ENCODE measurements at regions not wholly inside any gene's neighbourhood (a gene's known extent, or its start where the extent isn't known, plus 50 kb on each side); places are given as distances from the start of the nearest gene placed in this dataset.
"Not testable (repeated sequence)": the region's sequence is repeated elsewhere in the genome, so short reads cannot be mapped to it uniquely, and the experiment has no call there.

- DNase-seq, result no peak
Measured at GRCh38 chr2:194917519-194917918, 739.5 kb upstream of the SLC39A10 start.

GRCh38 chr2:194915485-194915884, 741.5 kb upstream of the SLC39A10 start:
- no peak for DNase-seq

GRCh38 chr2:194907569-194907968, 749.5 kb upstream of the SLC39A10 start:
- no peak for DNase-seq

GRCh38 chr2:194896871-194897270, 760.2 kb upstream of the SLC39A10 start:
- DNase-seq, result no peak

GRCh38 chr2:194883711-194884110, 773.3 kb upstream of the SLC39A10 start:
- no peak for DNase-seq

- DNase-seq, result no peak
Measured at GRCh38 chr2:194870974-194871535, 786.0 kb upstream of the SLC39A10 start.

- DNase-seq, result peak; percentile 42 to 67
Measured at GRCh38 chr2:194867328-194867727, 789.7 kb upstream of the SLC39A10 start.

GRCh38 chr2:194854941-194855340, 802.1 kb upstream of the SLC39A10 start:
- no peak for DNase-seq

GRCh38 chr2:194842871-194843270, 814.2 kb upstream of the SLC39A10 start:
- DNase-seq, result no peak

GRCh38 chr2:194834371-194834770, 822.7 kb upstream of the SLC39A10 start:
- DNase-seq, result not testable (repeated sequence)

- no peak for DNase-seq
Measured at GRCh38 chr2:194826241-194826640, 830.8 kb upstream of the SLC39A10 start.

GRCh38 chr2:194824450-194824849, 832.6 kb upstream of the SLC39A10 start:
- DNase-seq, result no peak

GRCh38 chr2:194822657-194823056, 834.4 kb upstream of the SLC39A10 start:
- no peak for DNase-seq

GRCh38 chr2:194822097-194822496, 834.9 kb upstream of the SLC39A10 start:
- DNase-seq, result no peak

- peak; percentile 31 to 45 for DNase-seq
Measured at GRCh38 chr2:194819367-194819766, 837.7 kb upstream of the SLC39A10 start.

- DNase-seq, result no peak
Measured at GRCh38 chr2:194815475-194815874, 841.6 kb upstream of the SLC39A10 start.

GRCh38 chr2:194802589-194802988, 854.4 kb upstream of the SLC39A10 start:
- DNase-seq, result no peak

- not testable (repeated sequence) for DNase-seq
Measured at GRCh38 chr2:194787071-194787470, 870.0 kb upstream of the SLC39A10 start.

- DNase-seq, result not testable (repeated sequence)
Measured at GRCh38 chr2:194771394-194771793, 885.6 kb upstream of the SLC39A10 start.

GRCh38 chr2:194769030-194769429, 888.0 kb upstream of the SLC39A10 start:
- no peak for DNase-seq

GRCh38 chr2:194765723-194766122, 891.3 kb upstream of the SLC39A10 start:
- DNase-seq, result no peak

GRCh38 chr2:194750926-194751325, 906.1 kb upstream of the SLC39A10 start:
- no peak for DNase-seq

GRCh38 chr2:194745557-194746146, 911.4 kb upstream of the SLC39A10 start:
- no peak for DNase-seq

GRCh38 chr2:194742706-194743105, 914.3 kb upstream of the SLC39A10 start:
- DNase-seq, result no peak

- no peak for DNase-seq
Measured at GRCh38 chr2:194739217-194739616, 917.8 kb upstream of the SLC39A10 start.

All from Kasumi-1 (cell line).